Stimulated activated CD8-positive, alpha-beta memory T cell treated with anti-CD3 and anti-CD28 coated beads, Interleukin-15, amount 100 ng/mL, for 24 hours (primary cell): ENCODE measurements at regions not wholly inside any gene's neighbourhood (a gene's known extent, or its start where the extent isn't known, plus 50 kb on each side); places are given as distances from the start of the nearest gene placed in this dataset.
"Not testable (repeated sequence)": the region's sequence is repeated elsewhere in the genome, so short reads cannot be mapped to it uniquely, and the experiment has no call there.

Experiments used
- DNase-seq: peaks from one replicate; pipeline ENCODE4 v3.0.0-alpha.2; 2020; ENCODE audit warnings: low read depth

DNA sequence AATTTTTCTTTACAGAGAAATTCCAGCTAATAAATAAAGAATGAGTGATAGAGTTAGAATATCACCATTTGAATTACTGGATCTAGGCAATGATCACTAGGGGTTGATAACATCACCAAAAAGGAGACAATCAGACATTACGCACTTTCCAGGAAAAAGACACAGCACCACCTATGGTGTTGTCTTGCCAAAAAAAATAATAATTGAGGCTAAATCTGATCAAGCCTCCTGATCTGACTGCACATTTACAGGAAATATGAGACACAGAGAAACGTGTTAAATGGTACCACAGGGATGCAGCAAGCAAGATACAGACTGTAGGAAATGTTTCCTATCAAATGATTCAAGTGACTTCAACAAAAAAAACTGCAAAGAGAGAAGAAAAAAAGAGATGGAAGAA lies 92.8 kb downstream of the EOMES start:
- no peak for DNase-seq

DNA sequence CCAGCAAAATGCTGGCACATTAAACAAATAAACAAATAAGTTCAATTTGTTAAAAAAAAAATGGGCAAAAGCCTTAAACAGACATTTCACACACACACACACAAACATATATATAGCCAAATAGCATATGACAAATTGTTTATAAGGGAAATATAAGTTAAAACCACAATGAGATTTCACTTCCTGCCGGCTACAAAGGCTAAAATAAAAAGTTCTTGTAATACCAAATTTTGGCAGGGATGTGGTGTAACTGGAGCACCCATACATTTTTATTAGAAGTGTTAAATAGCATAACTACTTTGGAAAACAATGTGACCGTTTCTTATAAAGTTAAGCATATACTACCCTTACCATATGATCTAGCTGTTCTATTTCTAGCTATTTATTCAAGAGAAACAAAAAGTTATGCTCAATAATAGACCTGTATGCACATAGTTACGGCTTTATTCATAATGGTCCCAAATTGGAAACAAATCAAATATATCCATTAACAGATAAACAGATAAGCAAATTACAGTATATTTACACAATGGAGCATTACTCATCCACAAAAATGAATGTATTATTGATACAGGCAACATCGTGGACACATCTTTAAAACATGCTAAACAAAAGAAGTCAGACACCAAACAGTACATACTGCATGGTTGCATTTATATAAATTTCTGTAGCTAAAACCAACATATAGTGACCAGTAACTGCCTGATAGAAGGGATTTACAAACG lies 93.9 kb downstream of the EOMES start:
- DNase-seq: no peak

GRCh38 chr3:27626596-27627118 lies 95.5 kb downstream of the EOMES start:
- no peak for DNase-seq

GRCh38 chr3:27625864-27626263 lies 96.3 kb downstream of the EOMES start:
- DNase-seq: no peak

DNA sequence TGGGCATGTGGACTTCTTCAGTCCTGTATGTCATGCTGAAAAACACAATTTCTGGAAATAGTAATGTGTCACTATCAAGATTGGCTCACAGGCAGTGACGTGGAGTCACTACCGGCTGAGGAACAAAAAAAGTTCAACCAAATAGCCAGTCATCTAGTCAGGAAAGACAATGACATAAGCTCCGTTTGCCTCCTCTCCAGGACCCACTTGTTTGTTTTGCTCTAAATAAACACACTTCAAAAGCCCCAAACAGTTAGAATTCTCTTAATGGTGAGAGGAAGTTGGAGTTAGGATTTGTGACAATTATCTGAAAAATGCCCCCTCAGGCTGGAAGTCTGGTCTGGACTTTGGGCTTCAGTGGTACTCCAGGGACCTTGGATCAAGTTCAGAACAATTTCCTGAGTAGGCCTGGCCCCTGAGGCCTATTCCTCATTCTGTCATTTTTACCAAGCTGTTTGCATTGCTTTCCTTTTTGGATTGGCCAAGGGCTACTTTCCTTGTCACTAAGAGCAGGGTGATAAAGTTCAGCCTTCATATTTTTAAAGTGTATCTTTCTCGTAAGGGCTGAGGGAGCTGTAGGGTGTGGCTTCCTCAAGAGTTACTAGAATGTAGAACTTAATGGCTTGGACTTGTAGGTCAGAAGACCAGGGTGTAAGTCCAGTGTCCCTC lies 98.9 kb downstream of the EOMES start:
- no peak for DNase-seq

GRCh38 chr3:27617552-27617951 lies 104.6 kb downstream of the EOMES start:
- no peak for DNase-seq

DNA sequence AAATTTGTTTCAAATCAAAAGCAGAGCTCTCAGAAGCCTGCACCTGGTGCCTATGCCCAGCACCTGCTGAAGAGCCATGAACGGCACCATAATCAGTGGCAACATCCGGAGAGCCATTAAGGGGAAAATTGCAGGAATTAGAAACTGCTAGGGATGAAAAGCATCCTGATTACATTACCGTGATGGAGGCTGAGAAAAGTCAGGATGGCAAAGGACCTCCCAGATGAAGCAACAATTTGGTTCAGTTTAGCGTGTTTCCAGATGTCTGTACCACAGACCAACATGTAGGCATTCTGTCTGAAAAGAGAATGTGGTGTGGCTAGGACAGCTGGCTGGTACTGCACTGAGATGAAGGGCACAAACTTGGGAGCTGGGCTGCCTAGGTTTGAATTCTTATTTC lies 106.1 kb downstream of the EOMES start:
- DNase-seq: no peak

GRCh38 chr3:27615555-27615954 lies 106.6 kb downstream of the EOMES start:
- DNase-seq: no peak

GRCh38 chr3:27614592-27614991 lies 107.5 kb downstream of the EOMES start:
- no peak for DNase-seq

- DNase-seq: no peak
Observed at GRCh38 chr3:27613846-27614500, 108.2 kb downstream of the EOMES start.

- no peak for DNase-seq
Observed at GRCh38 chr3:27610800-27611525, 111.2 kb downstream of the EOMES start.

GRCh38 chr3:27607370-27607769 lies 114.8 kb downstream of the EOMES start:
- DNase-seq: no peak

- no peak for DNase-seq
Observed at GRCh38 chr3:27606537-27606936, 115.6 kb downstream of the EOMES start.

DNA sequence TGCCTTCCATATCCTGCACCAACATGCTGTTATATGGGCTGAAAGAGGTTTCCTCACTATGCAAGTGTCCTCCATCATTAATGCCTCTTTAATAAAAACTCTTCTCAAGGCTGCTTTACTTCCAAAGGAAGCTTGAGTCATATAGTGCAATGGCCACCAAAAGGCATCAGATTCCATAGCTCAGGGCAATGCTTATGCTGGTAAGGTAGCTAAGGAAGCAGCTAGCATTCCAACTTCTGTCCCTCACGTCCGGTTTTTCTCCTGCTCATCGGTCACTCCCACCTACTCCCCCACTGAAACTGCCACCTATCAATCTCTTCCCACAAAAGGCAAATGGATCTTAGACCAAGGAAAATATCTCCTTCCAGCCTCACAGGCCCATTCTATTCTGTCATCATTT lies 117.1 kb upstream of the SLC4A7 start:
- not testable (repeated sequence) for DNase-seq

DNA sequence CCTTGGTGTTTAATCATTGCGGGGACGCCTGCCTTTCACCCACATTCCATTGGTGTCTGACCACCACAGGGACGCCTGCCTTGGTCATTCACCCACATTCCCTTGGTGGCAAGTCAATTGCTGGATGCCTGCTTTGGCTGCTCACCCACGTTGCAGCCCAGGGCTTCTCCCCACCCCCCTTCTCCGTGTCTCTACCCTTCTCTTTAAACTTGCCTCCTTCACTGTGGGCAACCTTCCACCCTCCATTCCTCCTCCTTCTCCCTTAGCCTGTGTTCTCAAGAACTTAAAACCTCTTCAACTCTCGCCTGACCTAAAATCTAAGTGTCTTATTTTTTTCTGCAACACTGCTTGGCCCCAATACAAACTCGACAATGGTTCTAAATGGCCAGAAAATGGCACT lies 115.6 kb upstream of the SLC4A7 start:
- DNase-seq: not testable (repeated sequence)

- DNase-seq: no peak
Observed at GRCh38 chr3:27596921-27597320, 112.7 kb upstream of the SLC4A7 start.

DNA sequence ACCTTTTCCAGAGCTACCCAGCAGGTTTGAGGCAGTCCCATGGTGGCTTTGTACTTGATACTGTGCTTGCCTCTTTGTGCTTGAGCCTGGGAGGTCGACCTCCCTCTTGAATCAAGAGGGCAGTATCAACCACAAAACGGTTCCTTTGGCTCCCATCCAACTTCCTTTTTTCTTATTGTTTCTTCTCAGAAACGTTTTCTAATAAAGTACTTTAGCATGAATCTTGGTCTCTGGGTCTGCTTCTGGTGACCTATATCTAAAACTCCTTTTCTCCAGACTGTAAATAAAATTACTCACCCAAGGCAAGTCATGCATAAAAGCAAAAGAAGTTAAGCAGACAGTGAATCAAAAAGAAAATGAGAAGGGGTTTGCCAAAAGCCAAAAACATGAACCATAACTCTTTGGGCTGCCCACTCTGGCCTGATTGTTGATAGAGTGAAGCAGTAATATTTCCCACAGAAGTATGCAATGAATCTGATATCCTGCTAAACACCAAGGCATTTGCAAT lies 112.2 kb upstream of the SLC4A7 start:
- DNase-seq: no peak

GRCh38 chr3:27594096-27594690 lies 110.0 kb upstream of the SLC4A7 start:
- DNase-seq: no peak

DNA sequence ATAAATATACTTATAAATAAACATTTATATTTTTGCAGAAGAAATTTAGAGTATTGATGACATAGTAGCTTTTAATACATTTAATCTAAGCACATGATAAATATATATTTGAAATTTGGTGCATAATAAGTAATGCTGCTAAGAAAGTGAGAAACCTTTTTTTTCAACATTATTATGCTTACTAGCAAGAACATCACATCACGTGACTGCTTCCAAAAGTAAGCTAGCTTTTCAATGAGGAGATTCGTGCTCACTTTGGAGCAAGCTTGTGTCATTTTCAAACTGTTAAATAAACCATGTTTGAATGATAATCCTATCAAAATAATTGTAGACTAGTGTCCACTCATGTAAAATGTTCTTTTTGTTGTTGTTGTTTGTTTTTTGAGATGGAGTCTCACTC lies 109.0 kb upstream of the SLC4A7 start:
- no peak for DNase-seq

GRCh38 chr3:27591312-27592210 lies 107.4 kb upstream of the SLC4A7 start:
- no peak for DNase-seq
